T-helper 2 cell treated with Interferon-gamma antibody and Interleukin-4, amounts not matched to agents 5 μg/mL and 100 μg/mL, for 36 hours (primary cell): ENCODE measurements at regions not wholly inside any gene's neighbourhood (a gene's known extent, or its start where the extent isn't known, plus 50 kb on each side); places are given as distances from the start of the nearest gene placed in this dataset.

Source experiments
- DNase-seq: peaks from one replicate; pipeline ENCODE4 v3.0.0; 2021; ENCODE audit warnings: low spot score
- H3K27ac Mint-ChIP-seq: one replicate; pipeline ENCODE4 v1.8.0; 2021; ENCODE audit warnings: mild to moderate bottlenecking, mixed read lengths
- H3K27me3 Mint-ChIP-seq: one replicate; pipeline ENCODE4 v1.8.0; 2021; ENCODE audit warnings: low read depth, mixed read lengths
- H3K36me3 Mint-ChIP-seq: one replicate; pipeline ENCODE4 v1.8.0; 2021; ENCODE audit warnings: low read depth, mixed read lengths
- H3K4me1 Mint-ChIP-seq: one replicate; pipeline ENCODE4 v1.8.0; 2021; ENCODE audit warnings: low read depth, mixed read lengths
- H3K4me3 Mint-ChIP-seq: one replicate; pipeline ENCODE4 v1.8.0; 2022; ENCODE audit warnings: mild to moderate bottlenecking, moderate library complexity, mixed read lengths
- H3K9me3 Mint-ChIP-seq: one replicate; pipeline ENCODE4 v1.8.0; 2021; ENCODE audit warnings: mixed read lengths

DNA sequence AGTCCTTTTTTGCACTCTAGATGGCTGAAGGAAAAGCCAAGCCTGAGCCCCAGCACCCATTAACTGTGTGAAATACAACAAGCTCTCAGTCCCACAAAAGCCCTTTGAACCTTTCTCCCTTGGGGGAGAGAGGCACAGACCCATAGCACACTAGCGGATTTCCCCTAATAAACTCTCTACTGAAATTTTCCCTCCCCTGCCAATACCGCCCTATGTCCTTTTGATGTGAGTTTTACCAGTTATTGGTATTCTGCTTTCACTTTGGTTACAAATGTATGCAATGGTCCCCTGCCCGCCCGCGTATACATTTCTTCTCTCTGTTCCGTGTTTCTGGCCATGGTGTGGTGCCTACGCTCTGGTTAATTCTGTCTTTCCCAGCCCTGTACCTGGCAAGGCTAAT, 54.0 kb upstream of the MYO16 start:
- H3K4me1 Mint-ChIP-seq = no peaks in the 10 kb centered on the region
- no peak for DNase-seq
- H3K9me3 Mint-ChIP-seq = no peaks in the 10 kb centered on the region
- no peak overlapping the region for H3K27ac Mint-ChIP-seq
- no peak overlapping the region for H3K4me3 Mint-ChIP-seq
- H3K36me3 Mint-ChIP-seq = no peaks in the 10 kb centered on the region
- H3K27me3 Mint-ChIP-seq = no peaks in the 10 kb centered on the region
